Esophagus muscularis mucosa (tissue), 4 donors: ENCODE measurements at regions not wholly inside any gene's neighbourhood (a gene's known extent, or its start where the extent isn't known, plus 50 kb on each side); places are given as distances from the start of the nearest gene placed in this dataset.

Experiments used
- CTCF ChIP-seq, 3 experiments: fragments of 200-600 bp in 2 of 3; fragments of 450-650 bp in 1 of 3; sonication (generic) in 2 of 3; IDR thresholded peaks; one replicate each; pipeline ENCODE4 v1.5.1; 2017 to 2019; ENCODE audit warnings: antibody characterized with exemption in 3 of 3, mild to moderate bottlenecking in 2 of 3, moderate library complexity in 1 of 3
- EP300 ChIP-seq: sonication (generic); formaldehyde crosslinking; IDR thresholded peaks from one replicate; pipeline ENCODE4 v1.6.1; 2017; ENCODE audit warnings: antibody characterized with exemption
- POLR2A ChIP-seq: fragments of 450-650 bp; IDR thresholded peaks from one replicate; pipeline ENCODE4 v1.6.1; 2017; ENCODE audit warnings: antibody characterized with exemption, moderate library complexity, mild to moderate bottlenecking, low read depth
- POLR2AphosphoS5 ChIP-seq, 2 donors: sonication (generic); formaldehyde crosslinking; IDR thresholded peaks; one replicate each; pipeline ENCODE4 v1.6.1; 2017; ENCODE audit warnings: antibody characterized with exemption in 2 of 2

GRCh38 chr5:105414067-105414466 lies 1851.5 kb upstream of the NUDT12 start:
- TF ChIP-seq CTCF (IDR thresholded peaks at IDR 0.05) (no peak), POLR2AphosphoS5 (IDR thresholded peaks at IDR 0.05) (no peak), POLR2A (no peak), EP300 (no peak)
